ENCODE measurements at regions not wholly inside any gene's neighbourhood (a gene's known extent, or its start where the extent isn't known, plus 50 kb on each side); places are given as distances from the start of the nearest gene placed in this dataset.

- no peak for DNase-seq
- Histone ChIP-seq H3K4me3 (no peak overlapping the region), H3K9me3 (no peaks in the 10 kb centered on the region), H3K27me3 (no peaks in the 10 kb centered on the region), H3K27ac (no peak overlapping the region), H3K36me3 (no peaks in the 10 kb centered on the region), H3K4me1 (no peaks in the 10 kb centered on the region)
- 45 to 48% methylated on average over 2 of the region's 2 CpGs for WGBS, 2 donors
- no peak for TF ChIP-seq EP300 (IDR thresholded peaks at IDR 0.05)
- TF ChIP-seq POLR2AphosphoS5 (IDR thresholded peaks at IDR 0.05), result no peak
- TF ChIP-seq POLR2A (IDR thresholded peaks at IDR 0.05), result no peak
- TF ChIP-seq CTCF (IDR thresholded peaks at IDR 0.05), result no peak
- intact Hi-C loops (cut with DNase I), result no loop called here
Measured at GRCh38 chr13:106001443-106001842, 534.0 kb downstream of the EFNB2 start.

DNA sequence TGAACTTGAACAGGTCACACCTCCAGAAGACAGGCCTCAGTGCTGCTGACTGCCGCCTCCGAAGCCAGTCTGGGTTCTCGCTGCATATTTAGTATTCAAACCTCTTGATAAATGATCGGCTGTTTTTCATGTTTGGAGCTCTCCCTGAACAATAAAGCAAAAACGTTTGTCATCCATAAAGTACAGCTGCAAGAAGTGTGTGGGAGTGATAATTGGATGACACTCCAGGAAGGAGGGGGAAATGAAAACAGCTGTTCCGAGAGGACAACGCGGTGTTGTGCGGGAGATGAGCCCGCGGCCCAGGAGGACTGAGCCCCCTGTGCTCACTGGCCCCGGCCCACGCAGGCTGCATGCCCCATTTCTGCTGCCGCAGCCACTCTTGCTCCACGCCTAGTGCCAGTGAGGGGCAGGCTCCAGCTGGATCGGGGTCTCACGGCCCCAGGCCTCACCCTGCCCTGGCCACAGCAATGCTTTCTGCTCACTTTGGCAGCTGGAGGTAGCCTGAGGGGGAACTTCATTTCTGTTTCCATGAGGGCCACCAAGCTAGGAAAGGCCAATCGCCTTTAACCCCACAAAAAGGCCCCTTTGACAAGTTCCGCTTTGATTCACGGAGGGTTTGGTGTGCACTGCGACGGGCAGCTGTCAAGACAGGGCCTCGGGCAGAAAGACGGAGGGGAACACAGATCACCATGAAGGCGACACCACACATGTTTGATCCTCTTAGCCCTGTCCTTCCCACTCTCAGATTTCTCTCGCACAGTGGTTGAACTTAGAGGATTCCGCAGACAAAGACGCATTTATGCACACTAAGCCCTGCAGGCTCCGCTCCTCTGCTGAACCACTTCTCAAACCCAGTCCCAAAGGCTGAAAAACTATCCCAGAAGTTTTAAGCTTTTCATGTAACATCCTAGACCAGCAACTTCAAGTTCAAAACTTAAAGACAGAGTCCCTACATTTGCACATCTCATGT is 537.6 kb downstream of the EFNB2 start:
- Histone ChIP-seq H3K36me3 (no peaks in the 10 kb centered on the region), H3K4me1 (no peaks in the 10 kb centered on the region), H3K9me3 (no peaks in the 10 kb centered on the region), H3K27me3 (no peaks in the 10 kb centered on the region), H3K4me3 (no peak overlapping the region), H3K27ac (no peak overlapping the region)
- WGBS, 2 donors, result 78 to 80% methylated on average over 29 of the region's 29 CpGs
- TF ChIP-seq CTCF (IDR thresholded peaks at IDR 0.05), result no peak
- no peak for TF ChIP-seq EP300 (IDR thresholded peaks at IDR 0.05)
- no peak for TF ChIP-seq POLR2AphosphoS5 (IDR thresholded peaks at IDR 0.05)
- no peak for TF ChIP-seq POLR2A (IDR thresholded peaks at IDR 0.05)
- intact Hi-C loops (cut with DNase I), result no loop called here
- no peak for DNase-seq

- no peaks in the 10 kb centered on the region for H3K4me1 ChIP-seq
- no peak overlapping the region for H3K4me3 ChIP-seq
- 78 to 93% methylated on average over 13 of the region's 13 CpGs for WGBS, 2 donors
- no peaks in the 10 kb centered on the region for H3K36me3 ChIP-seq
- no peaks in the 10 kb centered on the region for H3K9me3 ChIP-seq
- no peak for DNase-seq
- no peak for TF ChIP-seq CTCF (IDR thresholded peaks at IDR 0.05)
- no peak for TF ChIP-seq POLR2A (IDR thresholded peaks at IDR 0.05)
- TF ChIP-seq POLR2AphosphoS5 (IDR thresholded peaks at IDR 0.05), result no peak
- TF ChIP-seq EP300 (IDR thresholded peaks at IDR 0.05), result no peak
- intact Hi-C loops (cut with DNase I), result no loop called here
- H3K27ac ChIP-seq, result no peak overlapping the region
- no peaks in the 10 kb centered on the region for H3K27me3 ChIP-seq
Measured at GRCh38 chr13:105996391-105997025, 539.0 kb downstream of the EFNB2 start.

- no peak overlapping the region for H3K27ac ChIP-seq
- no peaks in the 10 kb centered on the region for H3K9me3 ChIP-seq
- no peaks in the 10 kb centered on the region for H3K36me3 ChIP-seq
- DNase-seq, result no peak
- intact Hi-C loops (cut with DNase I), result no loop called here
- TF ChIP-seq POLR2AphosphoS5 (IDR thresholded peaks at IDR 0.05), result no peak
- no peak for TF ChIP-seq EP300 (IDR thresholded peaks at IDR 0.05)
- TF ChIP-seq POLR2A (IDR thresholded peaks at IDR 0.05), result no peak
- no peak for TF ChIP-seq CTCF (IDR thresholded peaks at IDR 0.05)
- H3K27me3 ChIP-seq, result no peaks in the 10 kb centered on the region
- no peak overlapping the region for H3K4me3 ChIP-seq
- 89 to 93% methylated on average over 5 of the region's 5 CpGs for WGBS, 2 donors
- H3K4me1 ChIP-seq, result no peaks in the 10 kb centered on the region
Measured at GRCh38 chr13:105994340-105994739, 541.1 kb downstream of the EFNB2 start.
